H9 (cell line): ENCODE measurements at regions not wholly inside any gene's neighbourhood (a gene's known extent, or its start where the extent isn't known, plus 50 kb on each side); places are given as distances from the start of the nearest gene placed in this dataset.

Source experiments
- DNase-seq: peaks from one replicate; pipeline ENCODE4 v3.0.0-alpha.2; 2017
- H2AFZ ChIP-seq: one replicate; pipeline ENCODE4 v1.6.1; 2013; ENCODE audit warnings: mild to moderate bottlenecking, low read length, control low read depth, moderate library complexity
- H2AK5ac ChIP-seq: 2 replicates; pipeline ENCODE4 v1.6.1; 2013; ENCODE audit warnings: low read length, control low read depth, mixed read lengths; ENCODE audit not compliant: insufficient read length
- H2BK120ac ChIP-seq: one replicate; pipeline ENCODE4 v1.6.1; 2013; ENCODE audit warnings: low read depth, mild to moderate bottlenecking, low read length, control low read depth, inconsistent platforms; ENCODE audit not compliant: poor library complexity, severe bottlenecking
- H2BK12ac ChIP-seq: 2 replicates; pipeline ENCODE4 v1.6.1; 2013; ENCODE audit warnings: low read length, control low read depth, mixed read lengths, low read depth; ENCODE audit not compliant: insufficient read length
- H2BK15ac ChIP-seq: 2 replicates; pipeline ENCODE4 v1.6.1; 2013; ENCODE audit warnings: low read depth, low read length, control low read depth
- H2BK20ac ChIP-seq: one replicate; pipeline ENCODE4 v1.6.1; 2013; ENCODE audit warnings: low read depth, mild to moderate bottlenecking, low read length, control low read depth, inconsistent platforms; ENCODE audit not compliant: poor library complexity, severe bottlenecking
- H2BK5ac ChIP-seq: 2 replicates; pipeline ENCODE4 v1.6.1; 2013; ENCODE audit warnings: low read length, control low read depth, mixed read lengths; ENCODE audit not compliant: insufficient read length
- H3K14ac ChIP-seq: 2 replicates; pipeline ENCODE4 v1.6.1; 2013; ENCODE audit warnings: low read length, control low read depth; ENCODE audit not compliant: insufficient read depth
- H3K18ac ChIP-seq: 2 replicates; pipeline ENCODE4 v1.6.1; 2013; ENCODE audit warnings: low read depth, mild to moderate bottlenecking, mixed read lengths, low read length, control low read depth; ENCODE audit not compliant: insufficient read length
- H3K23ac ChIP-seq: 2 replicates; pipeline ENCODE4 v1.6.1; 2013; ENCODE audit warnings: low read length, control low read depth, mixed read lengths, low read depth; ENCODE audit not compliant: insufficient read length
- H3K23me2 ChIP-seq: 2 replicates; pipeline ENCODE4 v1.6.1; 2013; ENCODE audit warnings: low read depth, mild to moderate bottlenecking, mixed read lengths, low read length, control low read depth; ENCODE audit not compliant: insufficient read length, poor library complexity, severe bottlenecking
- H3K27ac ChIP-seq: 2 replicates; pipeline ENCODE4 v1.5.1; 2013; ENCODE audit warnings: low read length, control low read depth, mixed read lengths, low read depth; ENCODE audit not compliant: insufficient read length
- H3K27me3 ChIP-seq: 2 replicates; pipeline ENCODE4 v1.6.1; 2013; ENCODE audit warnings: low read length, control low read depth, inconsistent platforms; ENCODE audit not compliant: insufficient read depth
- H3K4ac ChIP-seq: 2 replicates; pipeline ENCODE4 v1.6.1; 2013; ENCODE audit warnings: low read depth, mild to moderate bottlenecking, control low read depth, inconsistent platforms, low read length, moderate library complexity
- H3K4me1 ChIP-seq: 2 replicates; pipeline ENCODE4 v1.6.1; 2013; ENCODE audit warnings: low read length, control low read depth, inconsistent platforms; ENCODE audit not compliant: insufficient read depth
- H3K4me2 ChIP-seq: 2 replicates; pipeline ENCODE4 v1.6.1; 2013; ENCODE audit warnings: low read length, control low read depth, mixed read lengths; ENCODE audit not compliant: insufficient read length, insufficient read depth
- H3K56ac ChIP-seq: 2 replicates; pipeline ENCODE4 v1.6.1; 2013; ENCODE audit warnings: low read depth, mild to moderate bottlenecking, mixed read lengths, low read length, control low read depth; ENCODE audit not compliant: insufficient read length
- H3K79me1 ChIP-seq: 2 replicates; pipeline ENCODE4 v1.6.1; 2013; ENCODE audit warnings: low read depth, mild to moderate bottlenecking, moderate library complexity, low read length, control low read depth, inconsistent platforms; ENCODE audit not compliant: insufficient read depth, poor library complexity, severe bottlenecking
- H3K79me2 ChIP-seq: 2 replicates; pipeline ENCODE4 v1.6.1; 2013; ENCODE audit warnings: low read length, control low read depth, inconsistent platforms; ENCODE audit not compliant: insufficient read depth
- H3K9ac ChIP-seq: 2 replicates; pipeline ENCODE4 v1.6.1; 2013; ENCODE audit warnings: low read length, control low read depth, mixed read lengths; ENCODE audit not compliant: insufficient read length; ENCODE audit errors: extremely low read depth
- H3K9me3 ChIP-seq: one replicate; pipeline ENCODE4 v1.6.1; 2013; ENCODE audit warnings: low read depth, low read length, inconsistent platforms; ENCODE audit not compliant: control insufficient read depth
- H3T11ph ChIP-seq: one replicate; pipeline ENCODE4 v1.6.1; 2013; ENCODE audit warnings: mild to moderate bottlenecking, low read length, control low read depth, inconsistent platforms
- H4K20me1 ChIP-seq: one replicate; pipeline ENCODE4 v1.6.1; 2013; ENCODE audit not compliant: control insufficient read depth, insufficient read length, insufficient read depth
- H4K5ac ChIP-seq: 2 replicates; pipeline ENCODE4 v1.6.1; 2013; ENCODE audit warnings: low read depth, mild to moderate bottlenecking, mixed read lengths, low read length, control low read depth; ENCODE audit not compliant: insufficient read length
- H4K8ac ChIP-seq: replicated peaks from 2 replicates; pipeline ENCODE4 v1.6.1; 2013; ENCODE audit warnings: low read length, control low read depth, mixed read lengths, low read depth; ENCODE audit not compliant: insufficient read length
- H4K91ac ChIP-seq: 2 replicates; pipeline ENCODE4 v1.6.1; 2013; ENCODE audit warnings: low read depth, mild to moderate bottlenecking, moderate library complexity, mixed read lengths, low read length, control low read depth; ENCODE audit not compliant: insufficient read length
- H3K27ac Mint-ChIP-seq, 3 experiments: 2 replicates in 2 of 3; 3 replicates in 1 of 3; pipeline ENCODE4 v1.8.0; 2020 to 2021; ENCODE audit warnings: mixed read lengths in 3 of 3, mild to moderate bottlenecking in 1 of 3, moderate library complexity in 1 of 3
- H3K27me3 Mint-ChIP-seq: 2 replicates; pipeline ENCODE4 v1.8.0; 2021; ENCODE audit warnings: low read depth, mild to moderate bottlenecking, moderate library complexity, mixed read lengths
- H3K36me3 Mint-ChIP-seq, 3 experiments: 2 replicates in 2 of 3; 3 replicates in 1 of 3; pipeline ENCODE4 v1.8.0; 2020 to 2021; ENCODE audit warnings: low read depth in 3 of 3, mixed read lengths in 3 of 3; ENCODE audit not compliant: insufficient read depth in 1 of 3
- H3K4me1 Mint-ChIP-seq, 2 experiments: 2 replicates each; pipeline ENCODE4 v1.8.0; 2020; ENCODE audit warnings: mixed read lengths in 2 of 2
- H3K4me3 Mint-ChIP-seq, 2 experiments: 2 replicates in 1 of 2; 3 replicates in 1 of 2; pipeline ENCODE4 v1.8.0; 2020 to 2021; ENCODE audit warnings: mild to moderate bottlenecking in 2 of 2, mixed read lengths in 2 of 2, moderate library complexity in 1 of 2
- H3K9me3 Mint-ChIP-seq, 2 experiments: 2 replicates in 1 of 2; 3 replicates in 1 of 2; pipeline ENCODE4 v1.8.0; 2020; ENCODE audit warnings: mild to moderate bottlenecking in 2 of 2, mixed read lengths in 2 of 2, moderate library complexity in 1 of 2
- CTCF ChIP-seq: fragments of 200-600 bp; sonication (generic); conservative IDR thresholded peaks from 3 replicates; pipeline ENCODE4 v1.8.0; 2021; ENCODE audit warnings: antibody characterized with exemption, mild to moderate bottlenecking
- WGBS: extraction: QIAGEN DNeasy Blood & Tissue Kit; methylation state at CpG from one replicate; pipeline ENCODE4 v1.1.7; 2013; ENCODE audit warnings: missing lambda C conversion rate, low lambda C conversion rate, mixed read lengths; ENCODE audit not compliant: insufficient read length; ENCODE audit errors: extremely low coverage; 5-methylcytosine and 5-hydroxymethylcytosine counted together

- H3K4me3 Mint-ChIP-seq, result no peak overlapping the region
- no peak overlapping the region for H2AK5ac ChIP-seq
- no peak overlapping the region for H3K4ac ChIP-seq
- H3K23ac ChIP-seq, result no peak overlapping the region
- peak overlapping the region; percentile 56 to 96 (median 86); a peak in 6 of 7 replicates for H3K27ac Mint-ChIP-seq
- H3K27me3 ChIP-seq, result no peaks in the 10 kb centered on the region
- H4K8ac ChIP-seq, result no peak overlapping the region
- H3K27ac ChIP-seq, result peak overlapping the region; percentile 62
- H3K36me3 Mint-ChIP-seq, result no peaks in the 10 kb centered on the region
- no peak for TF ChIP-seq CTCF
- H3K27me3 Mint-ChIP-seq, result no peaks in the 10 kb centered on the region
- H2BK5ac ChIP-seq, result no peak overlapping the region
- no peak overlapping the region for H3K4me2 ChIP-seq
- H3K4me1 Mint-ChIP-seq, result peaks cover 7 to 11% of the 10 kb centered on the region in 2 experiments
- DNase-seq, result no peak
- no peak overlapping the region for H3K9ac ChIP-seq
- no peak overlapping the region for H3K18ac ChIP-seq
- no peak overlapping the region for H2BK20ac ChIP-seq
- no peak overlapping the region for H3K14ac ChIP-seq
- H3K79me1 ChIP-seq, result no peaks in the 10 kb centered on the region
- no peak overlapping the region for H3K56ac ChIP-seq
- H4K20me1 ChIP-seq, result no peaks in the 10 kb centered on the region
- H2BK15ac ChIP-seq, result no peak overlapping the region
- H3K9me3 Mint-ChIP-seq, result no peaks in the 10 kb centered on the region
- no peak overlapping the region for H4K91ac ChIP-seq
- no peak overlapping the region for H4K5ac ChIP-seq
- no peak overlapping the region for H3T11ph ChIP-seq
- no peaks in the 10 kb centered on the region for H3K23me2 ChIP-seq
- H3K79me2 ChIP-seq, result no peaks in the 10 kb centered on the region
- no peaks in the 10 kb centered on the region for H3K9me3 ChIP-seq
- H2BK12ac ChIP-seq, result no peak overlapping the region
- no CpG with 5 or more reads among the region's 2 CpGs for WGBS
- no peak overlapping the region for H2BK120ac ChIP-seq
- H3K4me1 ChIP-seq, result no peaks in the 10 kb centered on the region; the same call in 1 of the 2 replicates
- H2AFZ ChIP-seq, result no peak overlapping the region
Measured at GRCh38 chr13:84139561-84140158, 257.4 kb upstream of the SLITRK1 start.
